ENCODE measurements at regions not wholly inside any gene's neighbourhood (a gene's known extent, or its start where the extent isn't known, plus 50 kb on each side); places are given as distances from the start of the nearest gene placed in this dataset.

- no peaks in the 10 kb centered on the region for H3K9me3 Mint-ChIP-seq (ENCODE audit: unreplicated experiment)
- H3K4me3 Mint-ChIP-seq (ENCODE audit: unreplicated experiment), result no peak overlapping the region
- DNase-seq (ENCODE audit: low spot score), result no peak
- H3K36me3 Mint-ChIP-seq (ENCODE audit: low read depth, unreplicated experiment), result no peaks in the 10 kb centered on the region
- no peaks in the 10 kb centered on the region for H3K27me3 Mint-ChIP-seq (ENCODE audit: unreplicated experiment)
- no peak overlapping the region for H3K27ac Mint-ChIP-seq (ENCODE audit: unreplicated experiment)
- TF ChIP-seq, protein P1, sequence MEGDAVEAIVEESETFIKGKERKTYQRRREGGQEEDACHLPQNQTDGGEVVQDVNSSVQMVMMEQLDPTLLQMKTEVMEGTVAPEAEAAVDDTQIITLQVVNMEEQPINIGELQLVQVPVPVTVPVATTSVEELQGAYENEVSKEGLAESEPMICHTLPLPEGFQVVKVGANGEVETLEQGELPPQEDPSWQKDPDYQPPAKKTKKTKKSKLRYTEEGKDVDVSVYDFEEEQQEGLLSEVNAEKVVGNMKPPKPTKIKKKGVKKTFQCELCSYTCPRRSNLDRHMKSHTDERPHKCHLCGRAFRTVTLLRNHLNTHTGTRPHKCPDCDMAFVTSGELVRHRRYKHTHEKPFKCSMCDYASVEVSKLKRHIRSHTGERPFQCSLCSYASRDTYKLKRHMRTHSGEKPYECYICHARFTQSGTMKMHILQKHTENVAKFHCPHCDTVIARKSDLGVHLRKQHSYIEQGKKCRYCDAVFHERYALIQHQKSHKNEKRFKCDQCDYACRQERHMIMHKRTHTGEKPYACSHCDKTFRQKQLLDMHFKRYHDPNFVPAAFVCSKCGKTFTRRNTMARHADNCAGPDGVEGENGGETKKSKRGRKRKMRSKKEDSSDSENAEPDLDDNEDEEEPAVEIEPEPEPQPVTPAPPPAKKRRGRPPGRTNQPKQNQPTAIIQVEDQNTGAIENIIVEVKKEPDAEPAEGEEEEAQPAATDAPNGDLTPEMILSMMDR (IDR thresholded peaks at IDR 0.05; ENCODE audit: unreplicated experiment), result no peak
- no peaks in the 10 kb centered on the region for H3K4me1 Mint-ChIP-seq (ENCODE audit: unreplicated experiment)
Measured at GRCh38 chr14:30179381-30180130, 251.9 kb upstream of the PRKD1 start.

DNA sequence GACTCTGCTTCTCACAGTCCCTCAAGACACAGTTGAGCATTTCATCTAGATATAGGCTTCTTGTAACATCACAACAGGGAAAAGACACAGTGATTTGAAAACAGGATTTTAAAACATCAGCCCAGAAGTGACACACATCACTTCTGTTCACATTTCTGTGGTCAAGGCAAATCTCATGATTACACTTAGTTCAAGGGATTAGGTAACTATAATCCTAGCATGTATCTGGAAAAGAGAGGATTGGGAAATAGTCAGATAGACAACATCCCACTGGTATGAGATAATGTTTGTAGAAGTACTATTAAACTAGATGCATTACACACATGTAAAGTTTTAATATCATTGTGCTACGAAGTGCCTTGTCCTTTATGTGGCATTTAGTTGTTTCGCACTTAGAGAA is 252.6 kb upstream of the PRKD1 start:
- no peak for DNase-seq (ENCODE audit: low spot score)
- Mint-ChIP-seq H3K36me3 (ENCODE audit: low read depth, unreplicated experiment) (no peaks in the 10 kb centered on the region), H3K27me3 (ENCODE audit: unreplicated experiment) (no peaks in the 10 kb centered on the region), H3K27ac (ENCODE audit: unreplicated experiment) (no peak overlapping the region), H3K9me3 (ENCODE audit: unreplicated experiment) (no peaks in the 10 kb centered on the region), H3K4me1 (ENCODE audit: unreplicated experiment) (no peaks in the 10 kb centered on the region), H3K4me3 (ENCODE audit: unreplicated experiment) (no peak overlapping the region)
- TF ChIP-seq, protein P1 (IDR thresholded peaks at IDR 0.05; ENCODE audit: unreplicated experiment), result no peak

- Mint-ChIP-seq H3K27me3 (ENCODE audit: unreplicated experiment) (no peaks in the 10 kb centered on the region), H3K27ac (ENCODE audit: unreplicated experiment) (no peak overlapping the region), H3K36me3 (ENCODE audit: low read depth, unreplicated experiment) (no peaks in the 10 kb centered on the region), H3K4me1 (ENCODE audit: unreplicated experiment) (no peaks in the 10 kb centered on the region), H3K9me3 (ENCODE audit: unreplicated experiment) (no peaks in the 10 kb centered on the region), H3K4me3 (ENCODE audit: unreplicated experiment) (no peak overlapping the region)
- no peak for DNase-seq (ENCODE audit: low spot score)
- TF ChIP-seq, protein P1 (IDR thresholded peaks at IDR 0.05; ENCODE audit: unreplicated experiment), result peak; percentile 86
Measured at GRCh38 chr14:30185832-30186231, 258.2 kb upstream of the PRKD1 start.

- DNase-seq (ENCODE audit: low spot score), result no peak
- no peaks in the 10 kb centered on the region for H3K9me3 Mint-ChIP-seq (ENCODE audit: unreplicated experiment)
- no peaks in the 10 kb centered on the region for H3K36me3 Mint-ChIP-seq (ENCODE audit: low read depth, unreplicated experiment)
- H3K27me3 Mint-ChIP-seq (ENCODE audit: unreplicated experiment), result no peaks in the 10 kb centered on the region
- no peak overlapping the region for H3K4me3 Mint-ChIP-seq (ENCODE audit: unreplicated experiment)
- no peaks in the 10 kb centered on the region for H3K4me1 Mint-ChIP-seq (ENCODE audit: unreplicated experiment)
- TF ChIP-seq, protein P1 (IDR thresholded peaks at IDR 0.05; ENCODE audit: unreplicated experiment), result no peak
- no peak overlapping the region for H3K27ac Mint-ChIP-seq (ENCODE audit: unreplicated experiment)
Measured at GRCh38 chr14:30191639-30192279, 264.1 kb upstream of the PRKD1 start.

GRCh38 chr14:30193101-30193500 is 265.5 kb upstream of the PRKD1 start:
- TF ChIP-seq, protein P1 (IDR thresholded peaks at IDR 0.05; ENCODE audit: unreplicated experiment), result no peak
- no peaks in the 10 kb centered on the region for H3K27me3 Mint-ChIP-seq (ENCODE audit: unreplicated experiment)
- H3K4me3 Mint-ChIP-seq (ENCODE audit: unreplicated experiment), result no peak overlapping the region
- no peaks in the 10 kb centered on the region for H3K36me3 Mint-ChIP-seq (ENCODE audit: low read depth, unreplicated experiment)
- DNase-seq (ENCODE audit: low spot score), result no peak
- no peak overlapping the region for H3K27ac Mint-ChIP-seq (ENCODE audit: unreplicated experiment)
- H3K4me1 Mint-ChIP-seq (ENCODE audit: unreplicated experiment), result no peaks in the 10 kb centered on the region
- no peaks in the 10 kb centered on the region for H3K9me3 Mint-ChIP-seq (ENCODE audit: unreplicated experiment)
